ENCODE measurements at regions not wholly inside any gene's neighbourhood (a gene's known extent, or its start where the extent isn't known, plus 50 kb on each side); places are given as distances from the start of the nearest gene placed in this dataset.
"Not testable (repeated sequence)": the region's sequence is repeated elsewhere in the genome, so short reads cannot be mapped to it uniquely, and the experiment has no call there.

- Mint-ChIP-seq H3K36me3 (ENCODE audit: low read depth) (no peaks in the 10 kb centered on the region), H3K9me3 (no peaks in the 10 kb centered on the region), H3K27ac (no peak overlapping the region), H3K4me3 (no peak overlapping the region), H3K27me3 (no peaks in the 10 kb centered on the region), H3K4me1 (ENCODE audit: low read depth) (no peaks in the 10 kb centered on the region)
- Histone ChIP-seq H3K9me3 (ENCODE audit: control insufficient read depth in 1 of 2, insufficient read depth in 1 of 2, low read length in 2 of 2) (no peaks in the 10 kb centered on the region), H3K4me1 (ENCODE audit: insufficient read depth, low read length) (no peaks in the 10 kb centered on the region), H3K36me3 (ENCODE audit: insufficient read depth, low read length) (no peaks in the 10 kb centered on the region), H3K4me3 (ENCODE audit: low read length) (no peak overlapping the region), H3K27ac (ENCODE audit: low read depth in 1 of 2, low read length in 2 of 2) (no peak overlapping the region), H3K27me3 (ENCODE audit: control insufficient read depth in 1 of 2, insufficient read depth in 2 of 2, low read length in 2 of 2) (no peaks in the 10 kb centered on the region)
- no peak for TF ChIP-seq CTCF (IDR thresholded peaks at IDR 0.05)
- POLR2A ChIA-PET: no interaction called here
- CTCF ChIA-PET: no interaction called here
- DNase-seq (no peak), ATAC-seq (ENCODE audit: poor library complexity) (no peak)
- intact Hi-C loops (cut with DNase I, micrococcal nuclease): no loop called here
Measured at GRCh38 chrX:140250391-140250790, 254.5 kb downstream of the SOX3 start.

- Histone ChIP-seq H3K36me3 (ENCODE audit: insufficient read depth, low read length) (no peaks in the 10 kb centered on the region), H3K27me3 (ENCODE audit: control insufficient read depth in 1 of 2, insufficient read depth in 2 of 2, low read length in 2 of 2) (no peaks in the 10 kb centered on the region), H3K9me3 (ENCODE audit: control insufficient read depth in 1 of 2, insufficient read depth in 1 of 2, low read length in 2 of 2) (no peaks in the 10 kb centered on the region), H3K4me3 (ENCODE audit: low read length) (no peak overlapping the region), H3K4me1 (ENCODE audit: insufficient read depth, low read length) (no peaks in the 10 kb centered on the region), H3K27ac (ENCODE audit: low read depth in 1 of 2, low read length in 2 of 2) (no peak overlapping the region)
- ChIA-PET POLR2A (no interaction called here), CTCF (no interaction called here)
- no peak overlapping the region for H3K27ac Mint-ChIP-seq
- DNase-seq (no peak), ATAC-seq (ENCODE audit: poor library complexity) (no peak)
- TF ChIP-seq CTCF (IDR thresholded peaks at IDR 0.05): no peak
- H3K9me3 Mint-ChIP-seq: no peaks in the 10 kb centered on the region
- no peaks in the 10 kb centered on the region for H3K27me3 Mint-ChIP-seq
- H3K36me3 Mint-ChIP-seq (ENCODE audit: low read depth): no peaks in the 10 kb centered on the region
- no peak overlapping the region for H3K4me3 Mint-ChIP-seq
- intact Hi-C loops (cut with DNase I, micrococcal nuclease): no loop called here
- no peaks in the 10 kb centered on the region for H3K4me1 Mint-ChIP-seq (ENCODE audit: low read depth)
Measured at GRCh38 chrX:140249088-140249487, 255.8 kb downstream of the SOX3 start.

- no peak overlapping the region for H3K4me3 ChIP-seq (ENCODE audit: low read length)
- no peak overlapping the region for H3K27ac ChIP-seq (ENCODE audit: low read depth in 1 of 2, low read length in 2 of 2)
- DNase-seq (no peak), ATAC-seq (ENCODE audit: poor library complexity) (no peak)
- H3K9me3 ChIP-seq (ENCODE audit: control insufficient read depth in 1 of 2, insufficient read depth in 1 of 2, low read length in 2 of 2): no peaks in the 10 kb centered on the region
- Mint-ChIP-seq H3K4me3 (no peak overlapping the region), H3K27me3 (no peaks in the 10 kb centered on the region), H3K4me1 (ENCODE audit: low read depth) (no peaks in the 10 kb centered on the region), H3K27ac (no peak overlapping the region), H3K36me3 (ENCODE audit: low read depth) (no peaks in the 10 kb centered on the region), H3K9me3 (peaks cover 7% of the 10 kb centered on the region)
- ChIA-PET CTCF (no interaction called here), POLR2A (no interaction called here)
- intact Hi-C loops (cut with DNase I, micrococcal nuclease): no loop called here
- no peaks in the 10 kb centered on the region for H3K27me3 ChIP-seq (ENCODE audit: control insufficient read depth in 1 of 2, insufficient read depth in 2 of 2, low read length in 2 of 2)
- TF ChIP-seq CTCF (IDR thresholded peaks at IDR 0.05): no peak
- H3K36me3 ChIP-seq (ENCODE audit: insufficient read depth, low read length): no peaks in the 10 kb centered on the region
- no peaks in the 10 kb centered on the region for H3K4me1 ChIP-seq (ENCODE audit: insufficient read depth, low read length)
Measured at GRCh38 chrX:140229191-140229590, 263.9 kb upstream of the CXorf66 start.

- CTCF ChIA-PET; H3K27me3 ChIP-seq (ENCODE audit: control insufficient read depth in 1 of 2, insufficient read depth in 2 of 2, low read length in 2 of 2); intact Hi-C loops (cut with DNase I, micrococcal nuclease); H3K4me1 Mint-ChIP-seq (ENCODE audit: low read depth); DNase-seq; H3K9me3 ChIP-seq (ENCODE audit: control insufficient read depth in 1 of 2, insufficient read depth in 1 of 2, low read length in 2 of 2); H3K4me1 ChIP-seq (ENCODE audit: insufficient read depth, low read length); H3K36me3 Mint-ChIP-seq (ENCODE audit: low read depth); H3K27ac Mint-ChIP-seq; H3K4me3 Mint-ChIP-seq; H3K4me3 ChIP-seq (ENCODE audit: low read length); H3K36me3 ChIP-seq (ENCODE audit: insufficient read depth, low read length); ATAC-seq (ENCODE audit: poor library complexity); H3K27ac ChIP-seq (ENCODE audit: low read depth in 1 of 2, low read length in 2 of 2); H3K9me3 Mint-ChIP-seq; H3K27me3 Mint-ChIP-seq; POLR2A ChIA-PET: not testable (repeated sequence)
Measured at GRCh38 chrX:140226037-140226436, 260.7 kb upstream of the CXorf66 start.

- H3K4me3 ChIP-seq (ENCODE audit: low read length); H3K27ac Mint-ChIP-seq; H3K36me3 ChIP-seq (ENCODE audit: insufficient read depth, low read length); H3K27me3 ChIP-seq (ENCODE audit: control insufficient read depth in 1 of 2, insufficient read depth in 2 of 2, low read length in 2 of 2); H3K27ac ChIP-seq (ENCODE audit: low read depth in 1 of 2, low read length in 2 of 2); POLR2A ChIA-PET; H3K9me3 ChIP-seq (ENCODE audit: control insufficient read depth in 1 of 2, insufficient read depth in 1 of 2, low read length in 2 of 2); H3K4me1 Mint-ChIP-seq (ENCODE audit: low read depth); H3K9me3 Mint-ChIP-seq; DNase-seq; H3K27me3 Mint-ChIP-seq; ATAC-seq (ENCODE audit: poor library complexity); H3K4me3 Mint-ChIP-seq; H3K36me3 Mint-ChIP-seq (ENCODE audit: low read depth); CTCF ChIA-PET; H3K4me1 ChIP-seq (ENCODE audit: insufficient read depth, low read length): not testable (repeated sequence)
- intact Hi-C loops (cut with DNase I, micrococcal nuclease): loop anchor here in 1 of 2 experiments (10.0 kb wide), 1 partner anchor 201 kb away; no protein-coding TSS in a partner anchor
Measured at GRCh38 chrX:140215894-140216293, 250.6 kb upstream of the CXorf66 start.
